OCI-LY7 (cell line): ENCODE measurements at regions not wholly inside any gene's neighbourhood (a gene's known extent, or its start where the extent isn't known, plus 50 kb on each side); places are given as distances from the start of the nearest gene placed in this dataset.

ENCODE experiments used
- EZH2phosphoT487 ChIP-seq: fragments of 200-600 bp; sonication (generic); IDR thresholded peaks from 2 replicates; pipeline ENCODE4 v1.6.1; 2018; ENCODE audit warnings: low read depth, borderline replicate concordance, mild to moderate bottlenecking, mixed run types, antibody characterized with exemption, low read length, moderate library complexity, mixed read lengths
- TF ChIP-seq, protein P1 (sequence below): fragments of 200-600 bp; sonication (generic); conservative IDR thresholded peaks from 2 replicates; pipeline ENCODE4 v1.5.1; 2014; ENCODE audit warnings: mild to moderate bottlenecking, antibody characterized with exemption, low read length, moderate library complexity, mixed read lengths

DNA sequence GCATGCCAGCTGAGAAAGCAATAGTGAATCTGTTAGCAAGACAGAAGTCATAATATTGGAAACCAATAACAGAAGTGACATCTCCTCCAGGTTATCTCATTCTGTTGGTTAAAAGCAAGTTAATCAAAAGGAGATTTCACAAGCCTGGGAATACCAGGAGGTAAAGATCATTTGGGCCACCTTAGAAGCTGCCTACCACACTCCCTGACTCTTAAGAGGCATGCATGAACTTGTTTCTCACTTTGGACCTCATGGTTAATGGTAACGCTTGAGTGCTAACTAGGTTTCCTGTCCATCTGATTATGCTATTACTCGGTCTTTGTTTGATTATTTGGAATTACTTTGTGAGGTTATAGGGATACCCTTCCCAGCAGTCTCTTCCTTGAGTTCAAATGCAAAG is 650.8 kb upstream of the SGO1 start:
- TF ChIP-seq, protein P1, sequence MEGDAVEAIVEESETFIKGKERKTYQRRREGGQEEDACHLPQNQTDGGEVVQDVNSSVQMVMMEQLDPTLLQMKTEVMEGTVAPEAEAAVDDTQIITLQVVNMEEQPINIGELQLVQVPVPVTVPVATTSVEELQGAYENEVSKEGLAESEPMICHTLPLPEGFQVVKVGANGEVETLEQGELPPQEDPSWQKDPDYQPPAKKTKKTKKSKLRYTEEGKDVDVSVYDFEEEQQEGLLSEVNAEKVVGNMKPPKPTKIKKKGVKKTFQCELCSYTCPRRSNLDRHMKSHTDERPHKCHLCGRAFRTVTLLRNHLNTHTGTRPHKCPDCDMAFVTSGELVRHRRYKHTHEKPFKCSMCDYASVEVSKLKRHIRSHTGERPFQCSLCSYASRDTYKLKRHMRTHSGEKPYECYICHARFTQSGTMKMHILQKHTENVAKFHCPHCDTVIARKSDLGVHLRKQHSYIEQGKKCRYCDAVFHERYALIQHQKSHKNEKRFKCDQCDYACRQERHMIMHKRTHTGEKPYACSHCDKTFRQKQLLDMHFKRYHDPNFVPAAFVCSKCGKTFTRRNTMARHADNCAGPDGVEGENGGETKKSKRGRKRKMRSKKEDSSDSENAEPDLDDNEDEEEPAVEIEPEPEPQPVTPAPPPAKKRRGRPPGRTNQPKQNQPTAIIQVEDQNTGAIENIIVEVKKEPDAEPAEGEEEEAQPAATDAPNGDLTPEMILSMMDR: no peak
- TF ChIP-seq EZH2phosphoT487: no peak
